SU-DHL-6 (cell line): ENCODE measurements at regions not wholly inside any gene's neighbourhood (a gene's known extent, or its start where the extent isn't known, plus 50 kb on each side); places are given as distances from the start of the nearest gene placed in this dataset.

Experiments
- H2AFZ ChIP-seq: fragments of 200-600 bp; sonication (generic); 2 replicates; pipeline ENCODE4 v1.6.1; 2014; ENCODE audit warnings: low read depth, mild to moderate bottlenecking, moderate library complexity, mixed read lengths, antibody characterized with exemption, low read length; ENCODE audit not compliant: severe bottlenecking
- H3F3A ChIP-seq: fragments of 200-600 bp; shearing (Covaris generic); 2 replicates; pipeline ENCODE4 v1.6.0; 2016; ENCODE audit warnings: antibody characterized with exemption, mild to moderate bottlenecking; ENCODE audit not compliant: insufficient read depth
- H3K27ac ChIP-seq: fragments of 200-600 bp; sonication (generic); 2 replicates; pipeline ENCODE4 v1.5.1; 2016; ENCODE audit warnings: low read depth, mild to moderate bottlenecking, low read length, moderate library complexity, mixed read lengths
- H3K27me3 ChIP-seq: fragments of 200-600 bp; sonication (generic), shearing (Covaris generic); 2 replicates; pipeline ENCODE4 v1.6.0; 2014; ENCODE audit warnings: mild to moderate bottlenecking, low read length
- H3K36me3 ChIP-seq: fragments of 200-600 bp; sonication (generic); 2 replicates; pipeline ENCODE4 v1.6.1; 2014; ENCODE audit warnings: mild to moderate bottlenecking, low read length, mixed read lengths
- H3K4me2 ChIP-seq: fragments of 300-600, 200-600 bp; shearing (Covaris generic), sonication (generic); 2 replicates; pipeline ENCODE4 v1.6.0; 2014; ENCODE audit warnings: low read length, low read depth, mild to moderate bottlenecking; ENCODE audit not compliant: poor library complexity, severe bottlenecking
- H3K4me3 ChIP-seq: fragments of 200-600 bp; sonication (generic); 2 replicates; pipeline ENCODE4 v1.5.1; 2014; ENCODE audit warnings: antibody characterized with exemption, low read length, mild to moderate bottlenecking, mixed read lengths; ENCODE audit not compliant: insufficient read depth, poor library complexity, severe bottlenecking
- H3K79me2 ChIP-seq: fragments of 200-600 bp; sonication (generic); 2 replicates; pipeline ENCODE4 v1.6.1; 2014; ENCODE audit warnings: mild to moderate bottlenecking, low read length, moderate library complexity; ENCODE audit not compliant: insufficient read depth
- H3K9ac ChIP-seq: fragments of 200-600 bp; sonication (generic); 2 replicates; pipeline ENCODE4 v1.7.0; 2014; ENCODE audit warnings: mild to moderate bottlenecking, low read length
- H3K9me2 ChIP-seq: fragments of 200-600 bp; sonication (generic); replicated peaks from 2 replicates; pipeline ENCODE4 v1.6.1; 2014; ENCODE audit warnings: low read length; ENCODE audit not compliant: insufficient read depth
- H3K9me3 ChIP-seq: fragments of 200-600 bp; sonication (generic); 2 replicates; pipeline ENCODE4 v1.6.1; 2014; ENCODE audit warnings: low read length, mixed read lengths; ENCODE audit not compliant: insufficient read depth
- H4K20me1 ChIP-seq: fragments of 200-600 bp; sonication (generic); 2 replicates; pipeline ENCODE4 v1.6.1; 2014; ENCODE audit warnings: low read depth, mild to moderate bottlenecking, antibody characterized with exemption, low read length, moderate library complexity, mixed read lengths
- CTCF ChIP-seq: fragments of 200-600 bp; sonication (generic); IDR thresholded peaks from one replicate; pipeline ENCODE4 v1.5.1; 2017; ENCODE audit warnings: antibody characterized with exemption, mild to moderate bottlenecking, low read length, moderate library complexity; ENCODE audit not compliant: insufficient read depth, poor library complexity, severe bottlenecking
- EZH2phosphoT487 ChIP-seq: fragments of 200-600 bp; sonication (generic), shearing (Covaris generic); conservative IDR thresholded peaks from 2 replicates; pipeline ENCODE4 v1.6.1; 2018; ENCODE audit warnings: mild to moderate bottlenecking, antibody characterized with exemption, low read length, moderate library complexity, mixed read lengths

- Histone ChIP-seq H3K4me3 (no peak overlapping the region), H3K9me3 (no peaks in the 10 kb centered on the region), H3K9me2 (no peaks in the 10 kb centered on the region), H4K20me1 (no peaks in the 10 kb centered on the region), H3K27ac (no peak overlapping the region), H3K36me3 (no peaks in the 10 kb centered on the region), H3K9ac (no peak overlapping the region), H3K27me3 (no peaks in the 10 kb centered on the region), H3K4me2 (no peak overlapping the region), H3F3A (no peaks in the 10 kb centered on the region), H3K79me2 (no peaks in the 10 kb centered on the region), H2AFZ (no peak overlapping the region)
- TF ChIP-seq EZH2phosphoT487 (no peak), CTCF (no peak)
Observed at GRCh38 chr18:10240973-10241372, 213.5 kb upstream of the APCDD1 start.

- Histone ChIP-seq H3F3A (no peaks in the 10 kb centered on the region), H3K4me3 (no peak overlapping the region), H3K27ac (no peak overlapping the region), H4K20me1 (no peaks in the 10 kb centered on the region), H3K4me2 (no peak overlapping the region), H3K27me3 (no peaks in the 10 kb centered on the region), H3K9ac (no peak overlapping the region), H3K9me2 (no peaks in the 10 kb centered on the region), H3K79me2 (no peaks in the 10 kb centered on the region), H3K36me3 (no peaks in the 10 kb centered on the region), H2AFZ (no peak overlapping the region), H3K9me3 (no peaks in the 10 kb centered on the region)
- no peak for TF ChIP-seq EZH2phosphoT487
- no peak for TF ChIP-seq CTCF
Observed at GRCh38 chr18:10241579-10241978, 212.9 kb upstream of the APCDD1 start.

GRCh38 chr18:10242936-10243680, 211.3 kb upstream of the APCDD1 start:
- Histone ChIP-seq H2AFZ (no peak overlapping the region), H3K36me3 (no peaks in the 10 kb centered on the region), H3K4me3 (no peak overlapping the region)

More at GRCh38 chr18:10242936-10243680, 211.3 kb upstream of the APCDD1 start:
- TF ChIP-seq EZH2phosphoT487, result no peak
- TF ChIP-seq CTCF, result no peak
- Histone ChIP-seq H3K79me2 (no peaks in the 10 kb centered on the region), H4K20me1 (no peaks in the 10 kb centered on the region), H3K27ac (no peak overlapping the region), H3K9ac (no peak overlapping the region), H3K27me3 (no peaks in the 10 kb centered on the region), H3K4me2 (no peak overlapping the region), H3K9me3 (no peaks in the 10 kb centered on the region), H3F3A (no peaks in the 10 kb centered on the region), H3K9me2 (no peaks in the 10 kb centered on the region)
